ENCODE measurements at regions not wholly inside any gene's neighbourhood (a gene's known extent, or its start where the extent isn't known, plus 50 kb on each side); places are given as distances from the start of the nearest gene placed in this dataset.

- Histone ChIP-seq H3K27me3 (ENCODE audit: control insufficient read depth in 1 of 2, insufficient read depth in 2 of 2, low read length in 1 of 2) (no peaks in the 10 kb centered on the region), H3K9me3 (ENCODE audit: control insufficient read depth, low read length) (no peaks in the 10 kb centered on the region), H3K36me3 (ENCODE audit: control insufficient read depth in 1 of 2, insufficient read depth in 2 of 2, low read length in 1 of 2) (no peaks in the 10 kb centered on the region), H3K27ac (ENCODE audit: low read depth in 1 of 2, low read length in 2 of 2) (no peak overlapping the region), H3K4me3 (ENCODE audit: low read length in 2 of 2) (no peak overlapping the region), H3K4me1 (ENCODE audit: control insufficient read depth in 1 of 2, insufficient read depth in 2 of 2, low read length in 2 of 2) (no peaks in the 10 kb centered on the region)
- DNase-seq (no peak), ATAC-seq (ENCODE audit: low FRiP score) (no peak)
- intact Hi-C loops (cut with DNase I): loop anchor here in 1 of 2 donors (10.0 kb wide), 1 partner anchor 51 kb away; no protein-coding TSS in a partner anchor
These were observed 59.9 kb downstream of the HTR1B start for GRCh38 chr6:77403424-77403823.

GRCh38 chr6:77401231-77401630 is 62.1 kb downstream of the HTR1B start:
- no peak for DNase-seq
- no peaks in the 10 kb centered on the region for H3K27me3 ChIP-seq (ENCODE audit: control insufficient read depth in 1 of 2, insufficient read depth in 2 of 2, low read length in 1 of 2)
- no peak overlapping the region for H3K4me3 ChIP-seq (ENCODE audit: low read length in 2 of 2)
- H3K9me3 ChIP-seq (ENCODE audit: control insufficient read depth, low read length): no peaks in the 10 kb centered on the region
- intact Hi-C loops (cut with DNase I): loop anchor here in 1 of 2 donors (10.0 kb wide), 1 partner anchor 54 kb away; no protein-coding TSS in a partner anchor
- no peak overlapping the region for H3K27ac ChIP-seq (ENCODE audit: low read depth in 1 of 2, low read length in 2 of 2)
- no peaks in the 10 kb centered on the region for H3K36me3 ChIP-seq (ENCODE audit: control insufficient read depth in 1 of 2, insufficient read depth in 2 of 2, low read length in 1 of 2)
- ATAC-seq (ENCODE audit: low FRiP score): no peak
- H3K4me1 ChIP-seq (ENCODE audit: control insufficient read depth in 1 of 2, insufficient read depth in 2 of 2, low read length in 2 of 2): no peaks in the 10 kb centered on the region
- 91 to 94% methylated on average over 2 of the region's 2 CpGs for WGBS, 2 donors

- DNase-seq: no peak
- Histone ChIP-seq H3K9me3 (ENCODE audit: control insufficient read depth, low read length) (no peaks in the 10 kb centered on the region), H3K36me3 (ENCODE audit: control insufficient read depth in 1 of 2, insufficient read depth in 2 of 2, low read length in 1 of 2) (no peaks in the 10 kb centered on the region), H3K4me1 (ENCODE audit: control insufficient read depth in 1 of 2, insufficient read depth in 2 of 2, low read length in 2 of 2) (no peaks in the 10 kb centered on the region), H3K27me3 (ENCODE audit: control insufficient read depth in 1 of 2, insufficient read depth in 2 of 2, low read length in 1 of 2) (no peaks in the 10 kb centered on the region), H3K27ac (ENCODE audit: low read depth in 1 of 2, low read length in 2 of 2) (no peak overlapping the region), H3K4me3 (ENCODE audit: low read length in 2 of 2) (no peak overlapping the region)
- no peak for ATAC-seq (ENCODE audit: low FRiP score)
- WGBS, 2 donors: 53 to 58% methylated on average over 1 of the region's 1 CpG
- intact Hi-C loops (cut with DNase I): no loop called here
These were observed 65.7 kb downstream of the HTR1B start for GRCh38 chr6:77397561-77397960.

GRCh38 chr6:77389402-77389801 is 73.9 kb downstream of the HTR1B start:
- H3K4me3 ChIP-seq (ENCODE audit: low read length in 2 of 2): no peak overlapping the region
- H3K4me1 ChIP-seq (ENCODE audit: control insufficient read depth in 1 of 2, insufficient read depth in 2 of 2, low read length in 2 of 2): no peaks in the 10 kb centered on the region
- H3K9me3 ChIP-seq (ENCODE audit: control insufficient read depth, low read length): no peaks in the 10 kb centered on the region
- no peak overlapping the region for H3K27ac ChIP-seq (ENCODE audit: low read depth in 1 of 2, low read length in 2 of 2)
- no peak for DNase-seq
- no peak for ATAC-seq (ENCODE audit: low FRiP score)
- H3K36me3 ChIP-seq (ENCODE audit: control insufficient read depth in 1 of 2, insufficient read depth in 2 of 2, low read length in 1 of 2): no peaks in the 10 kb centered on the region
- intact Hi-C loops (cut with DNase I): no loop called here
- no peaks in the 10 kb centered on the region for H3K27me3 ChIP-seq (ENCODE audit: control insufficient read depth in 1 of 2, insufficient read depth in 2 of 2, low read length in 1 of 2)

GRCh38 chr6:77383026-77383425 is 80.3 kb downstream of the HTR1B start:
- Histone ChIP-seq H3K4me1 (ENCODE audit: control insufficient read depth in 1 of 2, insufficient read depth in 2 of 2, low read length in 2 of 2) (no peaks in the 10 kb centered on the region), H3K36me3 (ENCODE audit: control insufficient read depth in 1 of 2, insufficient read depth in 2 of 2, low read length in 1 of 2) (no peaks in the 10 kb centered on the region), H3K27ac (ENCODE audit: low read depth in 1 of 2, low read length in 2 of 2) (no peak overlapping the region), H3K9me3 (ENCODE audit: control insufficient read depth, low read length) (no peaks in the 10 kb centered on the region), H3K27me3 (ENCODE audit: control insufficient read depth in 1 of 2, insufficient read depth in 2 of 2, low read length in 1 of 2) (no peaks in the 10 kb centered on the region), H3K4me3 (ENCODE audit: low read length in 2 of 2) (no peak overlapping the region)
- ATAC-seq (ENCODE audit: low FRiP score): no peak
- WGBS, 2 donors: 70 to 75% methylated on average over 2 of the region's 2 CpGs
- intact Hi-C loops (cut with DNase I): no loop called here
- no peak for DNase-seq

- ATAC-seq (ENCODE audit: low FRiP score) (no peak), DNase-seq (no peak)
- intact Hi-C loops (cut with DNase I): no loop called here
- H3K4me3 ChIP-seq (ENCODE audit: low read length in 2 of 2): no peak overlapping the region
- H3K36me3 ChIP-seq (ENCODE audit: control insufficient read depth in 1 of 2, insufficient read depth in 2 of 2, low read length in 1 of 2): no peaks in the 10 kb centered on the region
- no peaks in the 10 kb centered on the region for H3K27me3 ChIP-seq (ENCODE audit: control insufficient read depth in 1 of 2, insufficient read depth in 2 of 2, low read length in 1 of 2)
- H3K27ac ChIP-seq (ENCODE audit: low read depth in 1 of 2, low read length in 2 of 2): no peak overlapping the region
- WGBS, 2 donors: 84 to 87% methylated on average over 3 of the region's 3 CpGs
- H3K9me3 ChIP-seq (ENCODE audit: control insufficient read depth, low read length): no peaks in the 10 kb centered on the region
- H3K4me1 ChIP-seq (ENCODE audit: control insufficient read depth in 1 of 2, insufficient read depth in 2 of 2, low read length in 2 of 2): no peaks in the 10 kb centered on the region
These were observed 89.3 kb downstream of the HTR1B start for GRCh38 chr6:77373955-77374354.

- intact Hi-C loops (cut with DNase I): no loop called here
- Histone ChIP-seq H3K4me3 (ENCODE audit: low read length in 2 of 2) (no peak overlapping the region), H3K27me3 (ENCODE audit: control insufficient read depth in 1 of 2, insufficient read depth in 2 of 2, low read length in 1 of 2) (no peaks in the 10 kb centered on the region), H3K36me3 (ENCODE audit: control insufficient read depth in 1 of 2, insufficient read depth in 2 of 2, low read length in 1 of 2) (no peaks in the 10 kb centered on the region), H3K9me3 (ENCODE audit: control insufficient read depth, low read length) (no peaks in the 10 kb centered on the region), H3K4me1 (ENCODE audit: control insufficient read depth in 1 of 2, insufficient read depth in 2 of 2, low read length in 2 of 2) (no peaks in the 10 kb centered on the region), H3K27ac (ENCODE audit: low read depth in 1 of 2, low read length in 2 of 2) (no peak overlapping the region)
- DNase-seq: no peak
- WGBS, 2 donors: 87 to 93% methylated on average over 5 of the region's 5 CpGs
- no peak for ATAC-seq (ENCODE audit: low FRiP score)
These were observed 91.5 kb downstream of the HTR1B start for GRCh38 chr6:77371748-77372147.

- ATAC-seq (ENCODE audit: low FRiP score) (peak; percentile 64), DNase-seq (peak; percentile 49 to 73)
- peak overlapping the region; percentile 10 to 21 for H3K4me3 ChIP-seq (ENCODE audit: low read length in 2 of 2)
- WGBS, 2 donors: 55 to 56% methylated on average over 20 of the region's 20 CpGs
- no peaks in the 10 kb centered on the region for H3K9me3 ChIP-seq (ENCODE audit: control insufficient read depth, low read length)
- no peak overlapping the region for H3K27ac ChIP-seq (ENCODE audit: low read depth in 1 of 2, low read length in 2 of 2)
- intact Hi-C loops (cut with DNase I): no loop called here
- no peaks in the 10 kb centered on the region for H3K36me3 ChIP-seq (ENCODE audit: control insufficient read depth in 1 of 2, insufficient read depth in 2 of 2, low read length in 1 of 2)
- H3K4me1 ChIP-seq (ENCODE audit: control insufficient read depth in 1 of 2, insufficient read depth in 2 of 2, low read length in 2 of 2): no peaks in the 10 kb centered on the region
- H3K27me3 ChIP-seq (ENCODE audit: control insufficient read depth in 1 of 2, insufficient read depth in 2 of 2, low read length in 1 of 2): no peaks in the 10 kb centered on the region
These were observed 94.5 kb downstream of the HTR1B start for GRCh38 chr6:77368660-77369313.

GRCh38 chr6:77366798-77367197 is 96.5 kb downstream of the HTR1B start:
- WGBS, 2 donors: 49 to 50% methylated on average over 2 of the region's 2 CpGs
- H3K4me3 ChIP-seq (ENCODE audit: low read length in 2 of 2): no peak overlapping the region

More at GRCh38 chr6:77366798-77367197, 96.5 kb downstream of the HTR1B start:
- Histone ChIP-seq H3K27ac (ENCODE audit: low read depth in 1 of 2, low read length in 2 of 2) (peak overlapping the region in 1 of 2 donors; percentile 14), H3K4me1 (ENCODE audit: control insufficient read depth in 1 of 2, insufficient read depth in 2 of 2, low read length in 2 of 2) (no peaks in the 10 kb centered on the region), H3K27me3 (ENCODE audit: control insufficient read depth in 1 of 2, insufficient read depth in 2 of 2, low read length in 1 of 2) (no peaks in the 10 kb centered on the region), H3K9me3 (ENCODE audit: control insufficient read depth, low read length) (peaks cover 1% of the 10 kb centered on the region), H3K36me3 (ENCODE audit: control insufficient read depth in 1 of 2, insufficient read depth in 2 of 2, low read length in 1 of 2) (no peaks in the 10 kb centered on the region)
- DNase-seq (no peak), ATAC-seq (ENCODE audit: low FRiP score) (no peak)
- intact Hi-C loops (cut with DNase I): no loop called here

Measured in aorta (tissue), 5 donors.